HG03139 (cell line): ENCODE measurements at regions not wholly inside any gene's neighbourhood (a gene's known extent, or its start where the extent isn't known, plus 50 kb on each side); places are given as distances from the start of the nearest gene placed in this dataset.

Experiments
- ATAC-seq: cut with Tn5 transposase; IDR thresholded peaks from one replicate; pipeline ENCODE4 v1.9.1; 2021; ENCODE audit not compliant: unreplicated experiment

- ATAC-seq = no peak
Measured at GRCh38 chr10:128936392-128936791, 530.6 kb upstream of the MGMT start.

GRCh38 chr10:128938558-128938957 lies 528.5 kb upstream of the MGMT start:
- no peak for ATAC-seq

DNA sequence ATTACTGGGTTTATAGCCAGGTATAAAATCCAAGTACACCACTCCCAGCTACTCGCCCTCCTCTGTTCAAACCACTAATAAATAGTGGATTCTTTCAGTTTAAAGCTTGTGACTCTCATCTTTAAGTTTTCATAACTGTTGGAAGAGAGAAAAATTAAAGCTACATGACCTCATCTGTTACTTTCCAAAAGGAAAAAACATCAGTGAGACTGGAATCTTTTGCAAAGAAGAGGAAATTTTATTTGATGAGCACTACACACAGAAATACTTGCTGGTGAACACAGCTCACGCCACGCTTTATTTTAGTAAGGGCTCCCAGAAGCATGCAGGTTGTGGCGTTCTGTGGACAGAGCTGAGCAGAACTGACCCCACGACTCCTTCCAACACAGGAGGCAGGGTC lies 527.0 kb upstream of the MGMT start:
- no peak for ATAC-seq

- no peak for ATAC-seq
Measured at GRCh38 chr10:128943111-128943510, 523.9 kb upstream of the MGMT start.

DNA sequence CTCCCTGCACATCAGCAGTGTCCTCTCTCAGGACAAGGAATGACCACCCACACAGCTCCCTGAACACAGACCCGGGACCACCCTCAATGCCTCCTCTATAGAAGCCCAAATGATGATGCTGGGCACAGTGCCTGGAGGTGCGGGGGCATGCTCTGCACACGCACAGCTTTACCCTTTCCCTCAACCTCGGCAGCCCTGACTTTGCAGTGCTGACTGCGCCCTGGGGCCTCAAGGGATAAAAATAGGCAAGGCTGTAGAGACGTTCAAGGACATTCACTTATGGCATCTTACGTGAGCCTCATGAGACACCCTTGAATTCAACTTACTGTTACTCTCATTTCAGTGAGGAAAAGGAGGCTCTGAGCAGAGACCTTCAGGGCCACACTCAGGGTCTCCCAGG lies 521.6 kb upstream of the MGMT start:
- ATAC-seq = no peak

GRCh38 chr10:128950159-128950915 lies 516.7 kb upstream of the MGMT start:
- no peak for ATAC-seq

GRCh38 chr10:128950916-128951275 lies 516.1 kb upstream of the MGMT start:
- ATAC-seq = no peak

DNA sequence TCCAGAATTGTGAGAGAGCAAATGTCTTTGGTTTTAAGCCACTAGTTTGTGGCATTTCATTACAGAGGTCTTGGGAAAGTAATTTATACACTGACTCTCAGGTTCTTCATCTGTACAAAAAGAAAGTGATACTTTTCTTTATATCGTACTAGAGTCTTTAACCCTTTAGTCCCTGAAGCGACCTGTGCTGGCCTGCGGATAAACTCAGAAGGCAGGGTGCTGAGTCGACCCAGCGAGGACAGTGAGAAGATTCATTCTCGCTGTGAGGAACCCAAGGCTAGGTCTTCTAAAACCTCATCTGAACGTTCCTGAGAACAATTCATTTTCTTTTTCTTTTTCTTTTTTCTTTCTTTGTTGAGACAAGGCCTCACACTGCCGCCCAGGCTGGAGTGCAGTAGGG lies 514.2 kb upstream of the MGMT start:
- ATAC-seq = no peak

DNA sequence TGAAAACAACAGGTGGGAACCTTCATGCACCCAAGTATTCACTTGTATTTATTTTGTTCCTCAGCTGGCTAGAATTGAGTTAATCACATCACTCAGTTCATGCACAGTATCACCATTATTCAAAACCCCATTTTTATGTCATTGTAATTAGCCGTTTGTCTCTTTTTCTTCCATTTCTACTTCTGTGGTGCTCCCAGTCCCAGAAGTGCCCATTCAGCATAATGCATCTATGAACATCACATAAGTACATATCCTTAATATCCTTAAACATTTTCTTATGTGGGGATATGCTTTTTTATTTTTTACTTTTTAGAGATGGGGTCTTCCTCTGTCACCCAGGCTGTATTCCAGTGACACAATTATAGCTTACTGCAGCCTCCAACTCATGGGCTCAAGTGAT lies 510.9 kb upstream of the MGMT start:
- ATAC-seq = no peak

GRCh38 chr10:128957221-128957620 lies 509.8 kb upstream of the MGMT start:
- ATAC-seq = no peak

GRCh38 chr10:128958834-128959690 lies 508.0 kb upstream of the MGMT start:
- ATAC-seq = no peak

DNA sequence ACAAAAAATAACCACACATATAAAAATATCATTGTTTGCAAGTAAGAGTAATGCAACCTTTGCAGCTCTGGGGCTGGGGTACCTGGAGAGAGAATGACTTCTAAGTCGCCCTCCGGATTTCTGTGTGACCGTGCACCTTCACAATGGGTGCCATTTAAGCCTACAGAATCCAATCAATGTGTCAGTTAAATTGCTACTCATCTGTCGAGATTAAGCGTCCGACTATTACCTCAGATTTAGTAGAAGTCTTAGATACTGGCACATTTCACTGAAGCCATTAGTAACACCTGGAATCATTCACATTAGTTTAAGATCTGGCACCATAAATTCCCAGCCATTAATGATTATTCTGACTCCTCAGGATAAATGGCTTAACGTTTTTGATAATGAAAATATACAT lies 507.3 kb upstream of the MGMT start:
- no peak for ATAC-seq

GRCh38 chr10:128960517-128960916 lies 506.5 kb upstream of the MGMT start:
- ATAC-seq = no peak

DNA sequence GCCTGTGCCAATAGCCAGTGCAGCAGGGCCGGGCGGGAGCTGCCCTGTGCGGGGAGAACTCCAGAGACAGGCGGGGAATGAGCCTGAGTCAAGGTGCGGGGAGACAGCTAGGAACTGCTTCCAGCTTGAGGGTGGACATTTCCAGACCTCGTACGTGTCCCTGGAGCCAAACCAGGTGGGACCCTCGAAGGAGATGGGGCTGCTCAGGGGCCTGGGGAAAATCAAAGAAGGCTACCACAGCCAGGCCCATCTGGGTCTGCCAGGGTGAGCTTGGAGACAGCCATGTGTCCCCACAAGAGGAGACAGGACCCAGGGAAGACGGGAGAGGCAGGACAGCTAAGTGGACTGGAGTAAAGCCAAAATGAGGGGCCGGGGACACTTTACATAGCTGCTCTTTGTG lies 504.9 kb upstream of the MGMT start:
- no peak for ATAC-seq

DNA sequence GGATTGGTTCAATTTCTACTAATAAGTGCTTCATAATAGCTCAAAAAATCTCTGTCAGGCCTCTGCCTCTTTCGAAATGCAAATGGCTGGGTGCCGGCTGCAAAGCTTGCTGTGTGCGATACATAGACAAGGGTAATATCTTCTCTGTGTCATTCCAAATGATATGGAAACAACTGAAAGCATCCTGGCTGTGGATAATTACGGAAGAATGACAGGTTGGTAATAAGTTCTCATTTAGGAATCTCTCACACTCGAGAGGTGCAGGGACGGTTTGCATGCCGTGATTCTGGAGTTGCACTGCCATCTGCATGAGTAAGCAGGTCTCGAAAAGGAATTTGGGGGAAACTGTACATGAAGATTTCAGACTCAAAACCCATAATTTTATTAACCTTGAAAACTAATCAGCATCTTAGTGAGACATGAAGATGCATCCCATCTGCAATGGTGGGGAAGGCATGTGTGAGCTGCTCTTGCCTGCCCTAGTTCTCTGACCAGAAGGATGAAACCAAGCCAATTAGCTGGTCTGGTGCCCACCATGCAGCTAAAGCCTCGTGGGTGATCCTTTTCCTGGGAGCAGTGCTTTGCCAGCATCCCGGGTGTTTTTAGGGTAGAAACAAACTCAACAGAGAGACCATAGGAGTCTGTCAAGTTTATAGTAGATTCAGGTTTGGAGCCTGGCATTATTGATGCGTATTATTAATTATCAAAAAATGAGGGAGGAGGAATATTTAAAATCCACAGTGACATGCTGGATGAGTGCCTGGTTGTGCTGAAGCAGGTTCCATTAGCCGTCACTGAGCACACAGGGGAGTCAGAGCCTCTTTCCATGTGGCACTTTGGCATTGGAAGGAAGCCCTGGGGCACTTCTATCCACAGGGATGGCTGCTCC lies 503.6 kb upstream of the MGMT start:
- ATAC-seq = no peak

GRCh38 chr10:128964100-128964403 lies 503.0 kb upstream of the MGMT start:
- no peak for ATAC-seq

DNA sequence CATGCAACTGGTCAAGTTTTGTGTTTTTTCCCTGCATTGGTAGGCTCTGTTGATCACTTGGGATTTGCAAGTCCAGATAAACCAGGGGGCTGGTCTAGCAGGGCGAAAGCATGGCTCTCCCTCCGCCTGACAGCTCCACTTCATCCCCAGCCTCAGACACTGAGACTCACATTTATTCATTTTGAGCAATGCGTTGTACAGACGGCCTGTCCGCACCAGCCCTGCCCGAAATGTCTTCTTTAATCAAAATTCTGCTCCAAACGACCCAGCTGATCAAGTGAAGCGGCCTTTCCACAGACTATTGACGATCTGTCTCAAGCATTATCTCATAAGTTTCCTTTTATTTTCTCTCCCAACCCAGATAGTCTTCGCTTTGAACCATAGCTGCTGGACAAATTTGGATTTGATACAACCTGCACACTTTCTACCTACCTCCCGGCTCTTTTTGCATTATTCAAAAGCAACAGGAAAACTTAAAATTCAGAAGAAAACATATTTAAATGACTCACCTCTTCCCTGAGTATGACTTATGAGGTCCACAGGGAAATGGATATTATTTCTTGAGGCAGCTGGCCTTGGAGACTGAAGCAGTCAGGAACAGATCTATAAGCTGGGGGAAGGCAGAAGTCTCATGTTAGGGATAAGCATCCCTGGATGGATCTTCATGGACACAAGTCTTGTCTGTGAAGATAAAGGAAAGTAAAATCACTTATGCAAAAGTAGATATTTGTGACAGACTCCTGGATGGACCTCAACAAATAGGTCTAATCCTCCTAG lies 498.9 kb upstream of the MGMT start:
- no peak for ATAC-seq

DNA sequence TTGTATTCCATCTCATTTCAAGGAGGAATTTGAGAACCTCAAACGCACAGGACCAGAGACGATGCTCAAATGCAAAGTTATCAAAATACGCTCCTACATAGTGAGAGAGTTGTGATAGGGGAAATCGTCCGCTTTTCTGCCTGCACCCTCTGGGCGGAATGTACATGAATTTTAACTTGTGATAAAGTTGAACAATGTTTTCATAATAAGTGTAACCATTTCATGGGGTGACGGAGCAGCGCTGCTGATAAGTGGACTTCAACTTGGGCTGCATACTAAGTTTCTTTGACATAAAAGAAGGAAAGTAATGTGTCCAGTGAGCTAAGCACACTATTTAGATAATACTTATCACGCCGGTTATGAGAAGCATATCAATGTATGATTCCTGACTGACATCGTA lies 497.5 kb upstream of the MGMT start:
- no peak for ATAC-seq

DNA sequence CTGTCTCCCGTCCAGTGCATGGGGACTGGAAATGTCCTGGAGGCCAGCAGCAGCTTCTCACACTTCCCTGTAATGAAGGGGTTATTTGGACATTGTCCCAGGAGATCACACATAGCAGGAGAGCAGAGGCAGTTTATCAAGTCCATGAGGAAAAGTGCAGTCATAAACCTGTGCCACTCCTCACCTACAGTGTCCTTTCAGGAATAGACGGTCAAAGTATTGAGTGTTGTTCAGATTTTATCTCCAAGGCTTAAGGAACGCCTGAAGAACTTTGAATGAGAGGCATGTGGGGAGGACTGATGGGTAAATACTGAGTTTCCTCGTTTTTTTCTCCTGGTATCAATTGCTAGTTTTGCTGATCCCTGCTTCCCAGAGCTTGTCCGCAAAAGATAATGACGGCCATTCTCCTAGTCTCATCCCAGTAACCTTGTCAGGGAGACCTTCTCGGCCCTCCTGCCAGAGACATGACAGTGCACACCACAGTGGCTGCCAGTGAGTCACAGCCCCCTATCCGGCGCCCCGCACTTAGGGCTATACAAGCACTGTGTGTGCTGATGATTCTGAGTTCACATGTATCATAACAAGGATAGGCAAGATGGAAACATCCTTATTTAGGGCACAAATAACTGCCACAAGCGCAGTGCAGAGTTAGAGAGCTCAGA lies 495.5 kb upstream of the MGMT start:
- no peak for ATAC-seq

DNA sequence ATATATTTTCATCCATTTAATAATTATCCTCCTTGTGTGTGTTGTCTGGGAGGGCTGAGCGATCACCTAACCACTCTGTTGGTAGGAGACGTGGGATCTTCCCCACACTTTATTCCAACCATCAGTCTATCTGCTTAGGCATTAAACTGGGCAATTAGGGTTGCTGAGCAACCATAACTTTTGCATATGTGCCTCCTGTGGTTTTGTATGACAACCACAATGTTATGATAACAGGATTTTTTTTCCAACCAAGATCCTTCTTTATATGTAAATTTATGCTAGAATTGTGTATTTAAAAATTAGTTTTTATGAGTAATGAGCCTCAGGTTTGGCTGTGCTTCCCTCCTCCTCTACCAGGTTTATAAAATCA lies 495.0 kb upstream of the MGMT start:
- no peak for ATAC-seq
